Body of pancreas (tissue), 4 donors: ENCODE measurements at regions not wholly inside any gene's neighbourhood (a gene's known extent, or its start where the extent isn't known, plus 50 kb on each side); places are given as distances from the start of the nearest gene placed in this dataset.

Experiments used
- ATAC-seq: fragments of 150-250 bp; one replicate; pipeline ENCODE4 v1.9.1; 2016
- DNase-seq, 4 donors: peaks; one replicate each; pipeline ENCODE4 v3.0.0-alpha.2; 2019
- H3K27ac ChIP-seq, 4 donors: fragments of 200-600 bp; sonication (generic); 1 replicate in 3 of 4; 2 replicates in 1 of 4; pipeline versions ENCODE4 v1.5.1 to v1.6.1; 2016 to 2019; ENCODE audit warnings: mild to moderate bottlenecking in 1 of 4, mixed read lengths in 1 of 4, moderate library complexity in 1 of 4
- H3K27me3 ChIP-seq, 2 donors: fragments of 200-600 bp; sonication (generic); one replicate each; pipeline ENCODE4 v1.6.0; 2016; ENCODE audit warnings: mild to moderate bottlenecking in 1 of 2
- H3K36me3 ChIP-seq, 2 donors: fragments of 200-600 bp; sonication (generic); replicated peaks in 1 of 2; 2 replicates each; pipeline ENCODE4 v1.5.1; 2016; ENCODE audit warnings: low read depth in 2 of 2; ENCODE audit not compliant: insufficient read depth in 1 of 2
- H3K4me1 ChIP-seq: fragments of 200-600 bp; sonication (generic); one replicate; pipeline ENCODE4 v1.6.0; 2016
- H3K4me3 ChIP-seq, 2 donors: fragments of 200-600 bp; sonication (generic); 1 replicate in 1 of 2; 2 replicates in 1 of 2; pipeline ENCODE4 v1.5.1; 2016 to 2019
- H3K9me3 ChIP-seq, 3 donors: fragments of 200-600 bp; sonication (generic); 1 replicate in 2 of 3; 2 replicates in 1 of 3; pipeline ENCODE4 v1.5.1; 2016
- POLR2A ChIP-seq, 3 donors: fragments of 450-650 bp; IDR thresholded peaks; one replicate each; pipeline ENCODE4 v1.6.1; 2016; ENCODE audit warnings: antibody characterized with exemption in 3 of 3, mild to moderate bottlenecking in 2 of 3
- WGBS, 2 donors: methylation state at CpG; one replicate each; pipeline ENCODE4 v1.1.5; 2017; 5-methylcytosine and 5-hydroxymethylcytosine counted together
- intact Hi-C: fragments of 100-400 bp; cut with DNase I; formaldehyde crosslinking; loops from one replicate; pipeline ENCODE4 v1.15.1; 2023
- TF ChIP-seq, protein P1 (sequence below), 7 experiments: fragments of 450-650 bp in 4 of 7; fragments of 200-600 bp in 3 of 7; sonication (generic) in 3 of 7; IDR thresholded peaks; one replicate each; pipeline ENCODE4 v1.5.1; 2016 to 2019; ENCODE audit warnings: antibody characterized with exemption in 7 of 7

DNA sequence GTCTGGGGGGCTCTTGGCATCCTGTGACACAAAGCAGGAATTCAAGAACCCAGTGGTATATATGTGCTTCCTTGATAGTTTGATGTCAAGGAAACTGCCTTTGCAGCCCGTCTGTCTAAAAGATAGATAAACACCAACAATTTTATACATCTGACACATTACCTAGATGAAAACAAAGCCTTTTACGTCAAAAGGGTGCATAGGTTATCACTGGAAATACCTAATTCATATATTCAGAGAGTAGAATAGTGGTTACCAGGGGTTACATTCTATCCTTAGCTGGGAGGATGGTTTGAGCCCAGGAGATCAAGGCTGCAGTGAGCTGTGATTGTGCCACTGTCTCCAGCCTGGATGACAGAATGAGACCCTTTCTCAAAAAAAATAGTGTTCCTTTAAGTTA is 356.9 kb upstream of the RASGRP1 start:
- no peak for ATAC-seq

DNA sequence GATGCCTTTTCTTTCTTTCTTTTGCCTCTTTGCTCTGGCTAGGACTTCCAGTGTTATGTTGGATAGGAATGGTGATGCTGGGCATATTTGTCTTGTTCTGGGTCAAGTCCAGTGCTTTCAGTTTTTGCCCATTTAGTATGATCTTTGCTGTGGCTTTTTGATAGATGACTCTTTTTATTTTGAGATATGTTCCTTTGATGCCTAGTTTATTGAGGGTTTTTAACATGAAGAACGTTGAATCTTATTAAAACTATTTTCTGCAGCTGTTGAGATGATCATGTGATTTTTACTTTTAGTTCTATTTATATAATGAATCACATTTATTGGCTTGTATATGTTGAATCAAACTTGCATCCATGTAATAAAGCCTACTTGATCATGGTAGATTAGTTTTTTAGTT is 363.8 kb upstream of the RASGRP1 start:
- Histone ChIP-seq H3K36me3 (no peaks in the 10 kb centered on the region), H3K4me3 (no peak overlapping the region), H3K27ac (no peak overlapping the region), H3K4me1 (no peaks in the 10 kb centered on the region), H3K9me3 (no peaks in the 10 kb centered on the region), H3K27me3 (no peaks in the 10 kb centered on the region)
- ATAC-seq (no peak), DNase-seq (no peak)
- TF ChIP-seq, protein P1, sequence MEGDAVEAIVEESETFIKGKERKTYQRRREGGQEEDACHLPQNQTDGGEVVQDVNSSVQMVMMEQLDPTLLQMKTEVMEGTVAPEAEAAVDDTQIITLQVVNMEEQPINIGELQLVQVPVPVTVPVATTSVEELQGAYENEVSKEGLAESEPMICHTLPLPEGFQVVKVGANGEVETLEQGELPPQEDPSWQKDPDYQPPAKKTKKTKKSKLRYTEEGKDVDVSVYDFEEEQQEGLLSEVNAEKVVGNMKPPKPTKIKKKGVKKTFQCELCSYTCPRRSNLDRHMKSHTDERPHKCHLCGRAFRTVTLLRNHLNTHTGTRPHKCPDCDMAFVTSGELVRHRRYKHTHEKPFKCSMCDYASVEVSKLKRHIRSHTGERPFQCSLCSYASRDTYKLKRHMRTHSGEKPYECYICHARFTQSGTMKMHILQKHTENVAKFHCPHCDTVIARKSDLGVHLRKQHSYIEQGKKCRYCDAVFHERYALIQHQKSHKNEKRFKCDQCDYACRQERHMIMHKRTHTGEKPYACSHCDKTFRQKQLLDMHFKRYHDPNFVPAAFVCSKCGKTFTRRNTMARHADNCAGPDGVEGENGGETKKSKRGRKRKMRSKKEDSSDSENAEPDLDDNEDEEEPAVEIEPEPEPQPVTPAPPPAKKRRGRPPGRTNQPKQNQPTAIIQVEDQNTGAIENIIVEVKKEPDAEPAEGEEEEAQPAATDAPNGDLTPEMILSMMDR (IDR thresholded peaks at IDR 0.05): no peak
- TF ChIP-seq POLR2A (IDR thresholded peaks at IDR 0.05): no peak
- WGBS, 2 donors: 40 to 50% methylated on average over 1 of the region's 1 CpG
- intact Hi-C loops: no loop called here

More for the DNA sequence above, 356.9 kb upstream of the RASGRP1 start:
- Histone ChIP-seq H3K27me3 (no peaks in the 10 kb centered on the region), H3K9me3 (no peaks in the 10 kb centered on the region), H3K4me1 (no peaks in the 10 kb centered on the region), H3K4me3 (no peak overlapping the region), H3K36me3 (no peaks in the 10 kb centered on the region), H3K27ac (no peak overlapping the region)
- intact Hi-C loops: no loop called here
- WGBS, 2 donors: 33 to 83% methylated on average over 2 of the region's 2 CpGs
- no peak for DNase-seq
- no peak for TF ChIP-seq POLR2A (IDR thresholded peaks at IDR 0.05)
- TF ChIP-seq, protein P1 (IDR thresholded peaks at IDR 0.05): no peak

DNA sequence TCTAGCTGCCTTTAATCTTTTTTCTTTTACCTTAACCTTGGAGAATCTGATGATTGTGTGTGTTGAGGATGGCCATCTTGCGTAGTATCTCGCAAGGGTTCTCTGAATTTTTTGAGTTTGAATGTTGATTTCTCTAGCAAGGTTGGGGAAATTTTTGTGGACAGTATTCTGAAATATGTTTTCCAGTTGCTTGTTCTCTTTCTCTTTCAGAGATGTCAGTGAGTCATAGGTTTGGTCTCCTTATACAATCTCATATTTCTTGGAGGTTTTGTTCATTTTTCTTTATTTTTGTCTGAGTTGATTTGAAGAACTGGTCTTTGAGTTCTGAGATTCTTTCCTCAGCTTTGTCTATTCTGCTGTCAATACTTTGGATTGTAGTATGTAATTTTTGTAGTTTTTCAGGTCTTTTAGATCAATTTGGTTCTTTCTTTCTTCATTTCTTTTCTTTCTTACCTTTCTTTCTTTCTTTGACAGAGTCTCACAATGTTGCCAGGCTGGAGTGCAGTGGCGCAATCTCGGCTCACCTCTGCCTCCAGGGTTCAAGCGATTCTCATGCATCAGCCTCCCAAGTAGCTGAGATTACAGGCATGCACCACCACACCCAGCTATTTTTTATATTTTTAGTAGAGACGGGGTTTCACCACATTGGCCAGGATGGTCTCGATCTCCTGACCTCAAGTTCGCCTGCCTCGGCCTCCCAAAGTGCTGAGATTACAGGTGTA is 366.4 kb upstream of the RASGRP1 start:
- TF ChIP-seq POLR2A (IDR thresholded peaks at IDR 0.05): no peak
- TF ChIP-seq, protein P1 (IDR thresholded peaks at IDR 0.05): no peak
- no peak overlapping the region for H3K4me3 ChIP-seq
- no peak overlapping the region for H3K27ac ChIP-seq
- H3K4me1 ChIP-seq: no peaks in the 10 kb centered on the region
- no peak for ATAC-seq
- no peaks in the 10 kb centered on the region for H3K36me3 ChIP-seq
- 90 to 95% methylated on average over 9 of the region's 9 CpGs for WGBS, 2 donors
- intact Hi-C loops: no loop called here
- no peak for DNase-seq
- no peaks in the 10 kb centered on the region for H3K27me3 ChIP-seq
- no peaks in the 10 kb centered on the region for H3K9me3 ChIP-seq

DNA sequence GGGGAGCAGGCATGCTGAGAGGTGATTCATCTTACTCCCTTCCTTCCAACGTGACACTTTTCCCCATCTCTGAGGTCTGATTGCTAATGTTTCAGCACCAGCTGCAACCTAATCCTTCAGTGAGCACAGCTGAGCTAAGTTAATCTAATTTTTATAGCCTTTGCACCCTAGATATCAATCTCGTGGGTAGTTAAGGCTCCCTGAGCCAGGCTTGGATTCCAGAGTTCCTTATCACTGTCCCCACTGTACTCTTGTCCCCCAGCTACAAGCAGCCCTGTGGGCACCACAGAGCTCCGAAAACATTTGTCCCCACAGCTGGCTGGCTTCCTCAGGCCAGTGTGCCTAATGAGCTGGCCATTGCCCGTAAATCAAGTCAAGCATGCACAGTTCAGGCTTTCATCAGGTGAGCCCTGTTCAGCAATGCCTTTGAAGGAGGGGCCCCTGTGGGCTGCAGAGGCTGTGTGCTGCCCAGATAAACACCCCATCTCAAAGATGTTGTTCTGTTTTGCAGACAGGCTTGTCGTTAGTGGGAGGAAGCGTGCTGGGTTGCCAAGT is 376.9 kb upstream of the RASGRP1 start:
- intact Hi-C loops: no loop called here
- WGBS, 2 donors: 46 to 48% methylated on average over 6 of the region's 6 CpGs
- Histone ChIP-seq H3K9me3 (no peaks in the 10 kb centered on the region), H3K27me3 (no peaks in the 10 kb centered on the region), H3K4me3 (no peak overlapping the region), H3K4me1 (peaks cover 9% of the 10 kb centered on the region), H3K27ac (no peak overlapping the region), H3K36me3 (no peaks in the 10 kb centered on the region)
- no peak for DNase-seq
- ATAC-seq: no peak
- TF ChIP-seq, protein P1 (IDR thresholded peaks at IDR 0.05): no peak
- no peak for TF ChIP-seq POLR2A (IDR thresholded peaks at IDR 0.05)

DNA sequence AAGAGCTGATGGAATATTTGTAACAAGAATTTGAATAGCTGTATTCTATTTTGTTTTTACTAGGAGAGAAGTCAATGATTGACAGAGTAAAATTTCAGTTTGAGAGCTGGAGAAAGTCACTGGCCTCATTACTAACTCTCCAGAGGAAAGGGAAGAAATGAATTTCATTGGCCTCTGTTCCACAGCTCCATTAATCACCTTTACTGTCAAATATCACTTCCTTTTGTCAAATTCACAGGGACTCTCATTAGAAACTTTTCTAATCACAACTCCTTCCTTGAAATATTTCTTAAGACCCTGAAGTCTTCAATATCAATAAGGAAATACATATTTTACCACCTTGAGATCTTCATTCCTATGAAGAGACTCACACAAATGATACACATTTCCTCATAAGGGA is 379.9 kb upstream of the RASGRP1 start:
- Histone ChIP-seq H3K4me1 (peaks cover 9% of the 10 kb centered on the region), H3K4me3 (no peak overlapping the region), H3K27ac (peak overlapping the region in 1 of 4 donors; percentile 67), H3K9me3 (no peaks in the 10 kb centered on the region), H3K36me3 (no peaks in the 10 kb centered on the region), H3K27me3 (no peaks in the 10 kb centered on the region)
- peak; percentile 38 for ATAC-seq
- TF ChIP-seq POLR2A (IDR thresholded peaks at IDR 0.05): no peak
- TF ChIP-seq, protein P1 (IDR thresholded peaks at IDR 0.05): no peak
- DNase-seq: no peak
- intact Hi-C loops: no loop called here
